GM18867 (cell line): ENCODE measurements at regions not wholly inside any gene's neighbourhood (a gene's known extent, or its start where the extent isn't known, plus 50 kb on each side); places are given as distances from the start of the nearest gene placed in this dataset.

Experiments
- ATAC-seq: cut with Tn5 transposase; IDR thresholded peaks from one replicate; pipeline ENCODE4 v1.9.1; 2021; ENCODE audit warnings: mild to moderate bottlenecking, moderate library complexity; ENCODE audit not compliant: unreplicated experiment

GRCh38 chr1:47696737-47697441, 259.0 kb downstream of the FOXD2 start:
- no peak for ATAC-seq

- no peak for ATAC-seq
These were observed 259.9 kb downstream of the FOXD2 start for GRCh38 chr1:47697616-47698335.

DNA sequence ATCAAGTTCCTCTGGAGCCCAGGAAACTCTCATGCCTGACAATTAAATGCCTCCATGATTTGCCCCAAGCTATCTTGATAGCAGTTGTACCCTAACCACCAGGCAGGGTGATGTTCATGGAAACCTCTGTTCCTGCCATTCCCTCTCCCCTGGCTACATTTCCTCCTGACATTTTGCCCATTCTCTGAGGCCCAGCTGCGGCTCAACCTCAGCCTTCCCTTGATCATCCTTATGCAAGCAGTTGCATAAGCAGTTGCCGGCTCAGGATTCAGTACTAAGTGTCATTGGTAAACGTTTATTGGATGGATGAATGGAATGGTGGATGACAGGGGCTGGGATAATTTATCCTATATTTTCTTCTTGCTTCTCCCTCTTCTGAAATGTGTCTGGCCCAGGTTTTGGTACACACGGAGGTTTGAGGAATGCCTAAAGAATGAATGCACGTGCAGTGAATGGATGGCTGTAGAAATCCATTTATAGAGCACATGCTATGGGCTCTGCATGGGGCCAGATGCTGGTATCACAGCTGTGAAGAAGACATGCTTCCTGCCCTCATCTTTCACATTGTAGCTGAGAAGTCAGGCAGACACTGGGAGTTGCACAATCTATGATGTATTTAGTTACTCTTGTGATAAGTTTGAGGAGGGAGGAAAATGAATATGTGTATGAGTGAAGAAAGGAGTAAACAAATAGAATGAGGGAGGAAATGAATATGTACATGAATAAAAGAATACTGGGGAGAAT, 261.8 kb downstream of the FOXD2 start:
- no peak for ATAC-seq

DNA sequence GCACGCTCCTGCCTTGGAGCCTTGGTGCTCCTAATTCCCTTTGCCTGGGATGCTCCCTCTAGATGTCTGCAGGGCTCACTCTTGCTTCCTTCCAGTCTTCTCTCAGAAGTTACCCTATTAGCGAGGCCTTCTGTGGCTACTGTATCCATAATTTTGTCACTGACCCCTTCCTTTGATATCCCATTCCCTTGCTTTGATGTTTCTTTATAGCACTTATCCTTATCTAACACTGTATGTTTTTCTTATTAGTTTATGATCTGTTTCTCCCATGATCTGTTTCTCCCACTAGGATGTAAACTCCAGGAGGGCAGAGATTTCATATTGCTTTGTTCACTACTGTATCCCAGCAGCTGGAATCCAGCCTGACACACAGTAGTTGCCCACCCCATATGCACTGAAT, 263.4 kb downstream of the FOXD2 start:
- no peak for ATAC-seq

- ATAC-seq, result no peak
These were observed 264.1 kb downstream of the FOXD2 start for GRCh38 chr1:47701741-47702515.

DNA sequence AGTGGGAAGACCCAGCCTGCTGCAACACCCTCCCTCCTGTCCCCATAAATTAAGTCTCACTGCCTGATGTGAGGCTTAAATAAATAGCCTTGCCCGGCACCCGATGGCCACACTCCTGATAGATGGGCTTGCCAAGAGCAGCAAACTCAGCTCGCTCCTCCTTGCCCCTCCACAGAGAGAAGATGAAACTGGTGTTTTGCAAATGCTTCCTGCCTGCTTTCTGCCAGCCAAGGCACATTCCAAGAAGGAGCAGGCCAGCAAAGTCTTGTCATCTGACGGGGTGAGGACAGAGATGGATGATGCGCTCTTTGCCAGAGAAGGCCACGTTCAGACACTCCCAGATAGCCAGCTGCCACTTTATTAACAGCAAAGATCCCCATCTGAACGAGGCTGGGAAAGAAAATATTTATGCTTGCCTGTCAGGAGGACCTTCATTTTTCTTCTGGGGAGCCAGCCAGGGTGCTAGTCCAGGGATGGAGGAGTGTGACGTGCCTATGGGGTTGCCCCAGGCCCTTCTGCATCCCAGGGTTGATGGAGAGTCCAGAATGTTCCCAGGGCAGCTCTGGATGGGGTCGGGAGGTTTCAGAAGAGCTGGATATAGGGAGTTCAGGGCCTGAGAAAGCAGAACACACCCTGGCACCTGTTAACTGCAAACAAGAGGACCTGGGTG, 265.4 kb downstream of the FOXD2 start:
- no peak for ATAC-seq

- ATAC-seq, result no peak
These were observed 266.2 kb downstream of the FOXD2 start for GRCh38 chr1:47703981-47704596.

DNA sequence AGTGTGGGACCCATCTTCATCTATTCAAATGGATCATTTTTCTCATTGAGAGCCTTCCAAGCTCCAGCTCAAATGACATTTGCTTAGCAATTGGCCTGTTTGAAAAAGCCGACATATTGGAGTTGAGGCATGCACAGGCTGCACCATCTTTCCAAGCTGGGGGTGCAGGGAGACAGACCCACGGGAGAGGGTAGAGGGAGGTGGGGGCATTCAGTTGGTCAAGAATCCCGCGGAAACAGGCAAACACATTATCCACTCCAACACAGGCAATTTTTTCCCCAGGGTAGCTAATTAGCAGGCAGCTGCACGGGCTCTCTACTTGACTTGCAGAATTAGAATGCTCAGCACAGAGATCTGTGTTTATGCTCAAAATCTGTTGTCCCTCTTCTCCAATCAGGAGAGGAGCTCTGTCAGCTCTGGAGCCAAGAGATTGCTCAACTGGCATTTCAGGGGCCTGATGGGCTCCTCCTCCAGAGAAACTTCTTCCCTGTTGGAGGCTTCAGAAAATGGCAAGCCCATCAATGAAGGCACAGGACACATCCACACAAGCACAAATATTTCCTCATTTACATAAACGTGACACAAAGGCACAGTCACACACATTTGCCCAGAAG, 267.8 kb downstream of the FOXD2 start:
- no peak for ATAC-seq

GRCh38 chr1:47707503-47707902, 269.7 kb downstream of the FOXD2 start:
- ATAC-seq, result no peak

DNA sequence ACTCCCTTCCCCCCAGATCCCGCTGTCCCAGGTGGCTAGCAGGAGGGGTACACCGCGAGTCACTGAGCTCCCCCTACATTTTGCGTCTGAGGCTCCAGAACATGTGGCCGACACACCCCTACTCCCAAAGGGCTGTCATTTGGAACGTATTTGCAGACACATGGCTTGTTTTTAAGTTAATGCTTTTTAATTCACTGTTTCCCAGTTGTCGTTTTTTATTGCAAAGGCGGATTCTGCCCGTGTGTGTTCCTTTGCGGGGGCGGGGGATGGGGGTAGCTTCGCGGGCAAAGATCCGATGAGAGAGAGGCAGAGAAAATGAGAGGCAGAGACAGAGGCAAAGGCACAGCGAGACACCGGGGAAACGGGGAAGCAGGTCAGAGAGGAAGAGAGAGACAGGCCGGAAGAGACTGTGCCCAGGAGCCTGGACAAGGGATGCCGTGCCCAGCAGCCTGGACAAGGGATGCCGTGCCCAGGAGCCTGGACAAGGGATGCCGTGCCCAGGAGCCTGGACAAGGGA, 270.2 kb downstream of the FOXD2 start:
- ATAC-seq, result no peak

DNA sequence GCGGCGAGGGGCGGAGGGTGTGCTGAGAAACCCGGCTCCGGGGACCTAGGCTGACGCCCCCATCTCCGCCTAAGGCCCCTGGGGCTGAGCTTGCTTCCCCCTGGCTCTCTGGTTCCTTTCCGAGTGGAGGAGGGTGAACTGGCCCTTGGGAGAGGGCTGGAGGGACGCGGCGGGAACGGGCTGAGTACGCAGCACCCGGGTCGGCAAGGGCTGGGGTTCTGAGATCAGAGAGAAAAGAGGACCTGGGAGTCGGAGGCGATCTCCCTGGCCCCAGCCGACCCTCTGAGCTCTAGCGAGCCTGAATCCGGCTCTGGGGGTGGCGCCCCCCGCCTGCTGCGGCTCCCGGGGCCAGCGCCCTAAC, 270.8 kb downstream of the FOXD2 start:
- no peak for ATAC-seq

DNA sequence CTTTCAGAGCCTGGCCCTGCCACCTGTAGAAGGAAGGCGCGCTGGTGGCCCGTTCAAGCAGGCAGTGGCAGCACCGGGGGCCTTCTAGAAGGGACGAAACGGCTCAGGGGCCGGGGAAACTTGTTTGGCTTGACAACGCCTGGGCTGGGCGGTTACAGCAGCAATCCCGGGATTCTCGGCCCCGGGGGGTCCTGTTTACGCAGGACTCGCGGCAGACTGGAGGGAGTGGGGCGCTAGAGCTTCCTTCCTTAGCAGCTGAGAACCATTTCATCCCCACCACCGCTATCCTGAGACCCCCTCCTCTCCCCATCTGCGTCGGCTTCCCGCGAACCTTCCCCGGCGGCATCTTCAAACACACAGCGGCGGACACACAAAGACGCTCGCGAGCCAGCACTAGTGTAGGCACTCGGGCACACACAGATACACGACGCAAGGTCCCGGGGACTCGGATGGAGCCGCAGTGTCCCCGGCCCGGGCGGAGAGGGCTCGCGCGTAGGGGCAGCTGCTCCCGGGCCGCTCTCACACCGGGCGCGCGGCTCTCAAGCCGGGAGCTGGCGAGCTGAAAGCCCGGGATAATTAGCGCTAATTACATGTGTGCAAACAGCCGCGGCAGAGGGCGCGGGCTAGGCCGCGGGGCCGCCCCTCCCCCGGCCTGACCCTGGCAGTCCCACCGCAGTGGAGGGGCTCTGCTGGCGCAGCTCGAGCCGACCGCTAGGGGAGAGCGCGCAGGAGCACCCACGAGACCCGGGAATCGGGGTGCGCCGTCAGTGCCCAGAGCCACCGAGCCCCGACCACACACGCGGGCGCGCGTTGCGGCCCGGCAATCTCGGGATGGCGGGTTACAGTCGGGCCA, 271.4 kb downstream of the FOXD2 start:
- ATAC-seq, result peak; percentile 53

DNA sequence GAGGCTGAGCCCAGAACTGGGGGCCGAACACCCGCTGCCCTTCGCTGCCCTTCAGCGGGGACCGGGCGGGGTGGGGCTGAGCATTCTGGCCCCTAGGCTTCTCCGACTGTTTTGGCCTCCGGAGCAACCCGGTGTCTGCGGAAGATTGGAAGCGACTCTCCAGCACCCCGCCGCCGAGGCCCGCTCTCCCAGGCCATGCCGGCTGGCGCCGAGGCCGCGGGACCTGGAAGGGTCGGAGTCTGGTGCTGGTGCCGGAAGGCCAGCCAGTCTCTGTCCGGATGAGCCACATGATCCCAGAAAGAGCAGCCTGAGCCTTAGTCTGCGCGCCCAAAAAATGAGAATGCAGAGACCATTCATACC, 272.0 kb downstream of the FOXD2 start:
- ATAC-seq, result peak; percentile 3

GRCh38 chr1:47710329-47711071, 272.7 kb downstream of the FOXD2 start:
- peak; percentile 66 for ATAC-seq
